ENCODE measurements at regions not wholly inside any gene's neighbourhood (a gene's known extent, or its start where the extent isn't known, plus 50 kb on each side); places are given as distances from the start of the nearest gene placed in this dataset.

GRCh38 chr7:9181356-9181755 is 747.9 kb downstream of the NXPH1 start:
- no peak for TF ChIP-seq HOXC10 (CRISPR knock-in tag; IDR thresholded peaks at IDR 0.05)
- TF ChIP-seq ZNF626 (tag by site-specific recombination; IDR thresholded peaks at IDR 0.05): no peak
- TF ChIP-seq RBAK (tag by site-specific recombination; IDR thresholded peaks at IDR 0.05): no peak
- no peak for TF ChIP-seq ZNF23 (tag by site-specific recombination; IDR thresholded peaks at IDR 0.05; ENCODE audit: borderline replicate concordance)
- TF ChIP-seq PBX3 (CRISPR knock-in tag; IDR thresholded peaks at IDR 0.05): no peak
- TF ChIP-seq ZNF514 (tag by site-specific recombination; IDR thresholded peaks at IDR 0.05): no peak
- no peak for TF ChIP-seq ZNF248 (tag by site-specific recombination; IDR thresholded peaks at IDR 0.05)
- TF ChIP-seq CTCF (tag by site-specific recombination; IDR thresholded peaks at IDR 0.05): no peak
- TF ChIP-seq ZNF324 (tag by site-specific recombination; IDR thresholded peaks at IDR 0.05): no peak
- TF ChIP-seq ZNF560 (tag by site-specific recombination; IDR thresholded peaks at IDR 0.05; ENCODE audit: borderline replicate concordance): no peak
- no peak for TF ChIP-seq ZFP69B (tag by site-specific recombination; IDR thresholded peaks at IDR 0.05)
- TF ChIP-seq ZBTB1 (tag by site-specific recombination; IDR thresholded peaks at IDR 0.05): no peak
- no peak for TF ChIP-seq TRIM28 (IDR thresholded peaks at IDR 0.05; ENCODE audit: borderline replicate concordance, low read length)
- no peak for TF ChIP-seq ZNF529 (tag by site-specific recombination; IDR thresholded peaks at IDR 0.05; ENCODE audit: insufficient replicate concordance)
- no peak for TF ChIP-seq ZNF280C (tag by site-specific recombination; IDR thresholded peaks at IDR 0.05)
- no peak for TF ChIP-seq ZNF501 (tag by site-specific recombination; IDR thresholded peaks at IDR 0.05)
- TF ChIP-seq ZNF174 (tag by site-specific recombination; IDR thresholded peaks at IDR 0.05): no peak
- TF ChIP-seq ZBTB20 (tag by site-specific recombination; IDR thresholded peaks at IDR 0.05): no peak
- TF ChIP-seq GLI2 (tag by site-specific recombination; IDR thresholded peaks at IDR 0.05; ENCODE audit: borderline replicate concordance, low read depth): no peak
- no peak for TF ChIP-seq GFI1B (tag by site-specific recombination; IDR thresholded peaks at IDR 0.05)
- H3K9me3 ChIP-seq (ENCODE audit: control insufficient read depth, insufficient read depth, low read depth, low read length): no peaks in the 10 kb centered on the region
- ChIA-PET CTCF (no interaction called here), POLR2A (no interaction called here)
- no peaks in the 10 kb centered on the region for H3K36me3 ChIP-seq (ENCODE audit: control insufficient read depth in 2 of 2, insufficient read depth in 1 of 2, low read length in 2 of 2)
- no peak overlapping the region for H3K27ac ChIP-seq (ENCODE audit: extremely low read depth, low read depth, low read length)
- H3K4me1 ChIP-seq (ENCODE audit: control insufficient read depth, insufficient read depth, low read length): no peaks in the 10 kb centered on the region
- H3K4me3 ChIP-seq (ENCODE audit: low read depth, low read length): no peak overlapping the region

GRCh38 chr7:9186730-9187129 is 753.3 kb downstream of the NXPH1 start:
- ChIA-PET POLR2A (no interaction called here), CTCF (no interaction called here)
- no peaks in the 10 kb centered on the region for H3K9me3 ChIP-seq (ENCODE audit: control insufficient read depth, insufficient read depth, low read depth, low read length)

More at GRCh38 chr7:9186730-9187129, 753.3 kb downstream of the NXPH1 start:
- H3K4me3 ChIP-seq (ENCODE audit: low read depth, low read length): no peak overlapping the region
- no peaks in the 10 kb centered on the region for H3K36me3 ChIP-seq (ENCODE audit: control insufficient read depth in 2 of 2, insufficient read depth in 1 of 2, low read length in 2 of 2)
- H3K4me1 ChIP-seq (ENCODE audit: control insufficient read depth, insufficient read depth, low read length): no peaks in the 10 kb centered on the region
- H3K27ac ChIP-seq (ENCODE audit: extremely low read depth, low read depth, low read length): no peak overlapping the region
- TF ChIP-seq ZNF184 (tag by site-specific recombination; IDR thresholded peaks at IDR 0.05): no peak
- no peak for TF ChIP-seq ZNF16 (tag by site-specific recombination; IDR thresholded peaks at IDR 0.05; ENCODE audit: low read depth)
- no peak for TF ChIP-seq ZNF341 (tag by site-specific recombination; IDR thresholded peaks at IDR 0.05; ENCODE audit: low read depth)
- TF ChIP-seq ZNF785 (tag by site-specific recombination; IDR thresholded peaks at IDR 0.05): no peak

All from HEK293 (cell line).